ENCODE measurements at regions not wholly inside any gene's neighbourhood (a gene's known extent, or its start where the extent isn't known, plus 50 kb on each side); places are given as distances from the start of the nearest gene placed in this dataset.

GRCh38 chr15:98425173-98425572, 223.2 kb upstream of the IGF1R start:
- Histone ChIP-seq H3K9ac (ENCODE audit: low read length) (no peak overlapping the region), H3K4me3 (ENCODE audit: low read length) (no peak overlapping the region), H3K9me3 (ENCODE audit: control insufficient read depth, low read length) (no peaks in the 10 kb centered on the region), H3K27me3 (replicated peaks; ENCODE audit: control insufficient read depth, insufficient read depth, low read length) (peaks cover 62% of the 10 kb centered on the region), H3K4me1 (ENCODE audit: control insufficient read depth, insufficient read depth, low read length) (peaks cover 9% of the 10 kb centered on the region), H3K36me3 (ENCODE audit: control insufficient read depth, insufficient read depth, low read length, severe bottlenecking) (no peaks in the 10 kb centered on the region)
- no peak for DNase-seq (ENCODE audit: low read depth)

GRCh38 chr15:98427321-98427720, 221.0 kb upstream of the IGF1R start:
- no peaks in the 10 kb centered on the region for H3K9me3 ChIP-seq (ENCODE audit: control insufficient read depth, low read length)
- H3K4me1 ChIP-seq (ENCODE audit: control insufficient read depth, insufficient read depth, low read length), result peaks cover 6% of the 10 kb centered on the region
- H3K4me3 ChIP-seq (ENCODE audit: low read length), result no peak overlapping the region
- DNase-seq (ENCODE audit: low read depth), result no peak
- peaks cover 55% of the 10 kb centered on the region for H3K27me3 ChIP-seq (replicated peaks; ENCODE audit: control insufficient read depth, insufficient read depth, low read length)
- H3K36me3 ChIP-seq (ENCODE audit: control insufficient read depth, insufficient read depth, low read length, severe bottlenecking), result no peaks in the 10 kb centered on the region
- no peak overlapping the region for H3K9ac ChIP-seq (ENCODE audit: low read length)

GRCh38 chr15:98428253-98428989, 219.9 kb upstream of the IGF1R start:
- Histone ChIP-seq H3K9me3 (ENCODE audit: control insufficient read depth, low read length) (no peaks in the 10 kb centered on the region), H3K4me3 (ENCODE audit: low read length) (peak overlapping the region; percentile 85), H3K27me3 (replicated peaks; ENCODE audit: control insufficient read depth, insufficient read depth, low read length) (peaks cover 52% of the 10 kb centered on the region), H3K9ac (ENCODE audit: low read length) (peak overlapping the region; percentile 76), H3K36me3 (ENCODE audit: control insufficient read depth, insufficient read depth, low read length, severe bottlenecking) (no peaks in the 10 kb centered on the region), H3K4me1 (ENCODE audit: control insufficient read depth, insufficient read depth, low read length) (peaks cover 6% of the 10 kb centered on the region)
- peak; percentile 88 for DNase-seq (ENCODE audit: low read depth)

- H3K4me1 ChIP-seq (ENCODE audit: control insufficient read depth, insufficient read depth, low read length), result peaks cover 6% of the 10 kb centered on the region
- H3K9me3 ChIP-seq (ENCODE audit: control insufficient read depth, low read length), result no peaks in the 10 kb centered on the region
- no peak overlapping the region for H3K9ac ChIP-seq (ENCODE audit: low read length)
- no peak for DNase-seq (ENCODE audit: low read depth)
- peaks cover 44% of the 10 kb centered on the region for H3K27me3 ChIP-seq (replicated peaks; ENCODE audit: control insufficient read depth, insufficient read depth, low read length)
- no peak overlapping the region for H3K4me3 ChIP-seq (ENCODE audit: low read length)
- H3K36me3 ChIP-seq (ENCODE audit: control insufficient read depth, insufficient read depth, low read length, severe bottlenecking), result no peaks in the 10 kb centered on the region
Measured at GRCh38 chr15:98431171-98431570, 217.2 kb upstream of the IGF1R start.

- DNase-seq (ENCODE audit: low read depth), result no peak
- no peaks in the 10 kb centered on the region for H3K9me3 ChIP-seq (ENCODE audit: control insufficient read depth, low read length)
- no peak overlapping the region for H3K4me3 ChIP-seq (ENCODE audit: low read length)
- H3K9ac ChIP-seq (ENCODE audit: low read length), result no peak overlapping the region
- H3K4me1 ChIP-seq (ENCODE audit: control insufficient read depth, insufficient read depth, low read length), result peaks cover 6% of the 10 kb centered on the region
- H3K27me3 ChIP-seq (replicated peaks; ENCODE audit: control insufficient read depth, insufficient read depth, low read length), result peaks cover 37% of the 10 kb centered on the region
- no peaks in the 10 kb centered on the region for H3K36me3 ChIP-seq (ENCODE audit: control insufficient read depth, insufficient read depth, low read length, severe bottlenecking)
Measured at GRCh38 chr15:98433346-98433745, 215.0 kb upstream of the IGF1R start.

- Histone ChIP-seq H3K9ac (ENCODE audit: low read length) (no peak overlapping the region), H3K4me1 (ENCODE audit: control insufficient read depth, insufficient read depth, low read length) (peaks cover 2% of the 10 kb centered on the region), H3K4me3 (ENCODE audit: low read length) (no peak overlapping the region), H3K36me3 (ENCODE audit: control insufficient read depth, insufficient read depth, low read length, severe bottlenecking) (no peaks in the 10 kb centered on the region), H3K9me3 (ENCODE audit: control insufficient read depth, low read length) (no peaks in the 10 kb centered on the region), H3K27me3 (replicated peaks; ENCODE audit: control insufficient read depth, insufficient read depth, low read length) (peaks cover 40% of the 10 kb centered on the region)
- DNase-seq (ENCODE audit: low read depth), result no peak
Measured at GRCh38 chr15:98433856-98434255, 214.5 kb upstream of the IGF1R start.

- Histone ChIP-seq H3K4me3 (ENCODE audit: low read length) (no peak overlapping the region), H3K36me3 (ENCODE audit: control insufficient read depth, insufficient read depth, low read length, severe bottlenecking) (no peaks in the 10 kb centered on the region)
Measured at GRCh38 chr15:98437752-98438151, 210.6 kb upstream of the IGF1R start.

GRCh38 chr15:98438326-98438725, 210.0 kb upstream of the IGF1R start:
- H3K4me1 ChIP-seq (ENCODE audit: control insufficient read depth, insufficient read depth, low read length), result peaks cover 7% of the 10 kb centered on the region
- no peaks in the 10 kb centered on the region for H3K9me3 ChIP-seq (ENCODE audit: control insufficient read depth, low read length)
- H3K36me3 ChIP-seq (ENCODE audit: control insufficient read depth, insufficient read depth, low read length, severe bottlenecking), result no peaks in the 10 kb centered on the region
- H3K4me3 ChIP-seq (ENCODE audit: low read length), result no peak overlapping the region
- no peak overlapping the region for H3K9ac ChIP-seq (ENCODE audit: low read length)
- no peak for DNase-seq (ENCODE audit: low read depth)
- H3K27me3 ChIP-seq (replicated peaks; ENCODE audit: control insufficient read depth, insufficient read depth, low read length), result peaks cover 33% of the 10 kb centered on the region

More at GRCh38 chr15:98437752-98438151, 210.6 kb upstream of the IGF1R start:
- peaks cover 3% of the 10 kb centered on the region for H3K4me1 ChIP-seq (ENCODE audit: control insufficient read depth, insufficient read depth, low read length)
- no peak for DNase-seq (ENCODE audit: low read depth)
- H3K27me3 ChIP-seq (replicated peaks; ENCODE audit: control insufficient read depth, insufficient read depth, low read length), result peaks cover 35% of the 10 kb centered on the region
- H3K9me3 ChIP-seq (ENCODE audit: control insufficient read depth, low read length), result no peaks in the 10 kb centered on the region
- no peak overlapping the region for H3K9ac ChIP-seq (ENCODE audit: low read length)

GRCh38 chr15:98438907-98439306, 209.4 kb upstream of the IGF1R start:
- H3K27me3 ChIP-seq (replicated peaks; ENCODE audit: control insufficient read depth, insufficient read depth, low read length), result peaks cover 27% of the 10 kb centered on the region
- H3K4me1 ChIP-seq (ENCODE audit: control insufficient read depth, insufficient read depth, low read length), result peaks cover 7% of the 10 kb centered on the region
- H3K36me3 ChIP-seq (ENCODE audit: control insufficient read depth, insufficient read depth, low read length, severe bottlenecking), result no peaks in the 10 kb centered on the region
- H3K4me3 ChIP-seq (ENCODE audit: low read length), result no peak overlapping the region
- no peak overlapping the region for H3K9ac ChIP-seq (ENCODE audit: low read length)
- H3K9me3 ChIP-seq (ENCODE audit: control insufficient read depth, low read length), result no peaks in the 10 kb centered on the region
- DNase-seq (ENCODE audit: low read depth), result no peak

GRCh38 chr15:98439523-98439942, 208.8 kb upstream of the IGF1R start:
- no peaks in the 10 kb centered on the region for H3K36me3 ChIP-seq (ENCODE audit: control insufficient read depth, insufficient read depth, low read length, severe bottlenecking)
- no peaks in the 10 kb centered on the region for H3K9me3 ChIP-seq (ENCODE audit: control insufficient read depth, low read length)
- H3K4me1 ChIP-seq (ENCODE audit: control insufficient read depth, insufficient read depth, low read length), result peaks cover 11% of the 10 kb centered on the region
- no peak overlapping the region for H3K9ac ChIP-seq (ENCODE audit: low read length)
- H3K4me3 ChIP-seq (ENCODE audit: low read length), result no peak overlapping the region
- H3K27me3 ChIP-seq (replicated peaks; ENCODE audit: control insufficient read depth, insufficient read depth, low read length), result peaks cover 31% of the 10 kb centered on the region
- no peak for DNase-seq (ENCODE audit: low read depth)

- Histone ChIP-seq H3K9ac (ENCODE audit: low read length) (no peak overlapping the region), H3K36me3 (ENCODE audit: control insufficient read depth, insufficient read depth, low read length, severe bottlenecking) (no peaks in the 10 kb centered on the region), H3K4me1 (ENCODE audit: control insufficient read depth, insufficient read depth, low read length) (peaks cover 11% of the 10 kb centered on the region), H3K4me3 (ENCODE audit: low read length) (no peak overlapping the region), H3K9me3 (ENCODE audit: control insufficient read depth, low read length) (no peaks in the 10 kb centered on the region), H3K27me3 (replicated peaks; ENCODE audit: control insufficient read depth, insufficient read depth, low read length) (peaks cover 44% of the 10 kb centered on the region)
- DNase-seq (ENCODE audit: low read depth), result no peak
Measured at GRCh38 chr15:98440917-98441316, 207.4 kb upstream of the IGF1R start.

- Histone ChIP-seq H3K36me3 (ENCODE audit: control insufficient read depth, insufficient read depth, low read length, severe bottlenecking) (no peaks in the 10 kb centered on the region), H3K4me3 (ENCODE audit: low read length) (no peak overlapping the region), H3K9me3 (ENCODE audit: control insufficient read depth, low read length) (no peaks in the 10 kb centered on the region), H3K27me3 (replicated peaks; ENCODE audit: control insufficient read depth, insufficient read depth, low read length) (peaks cover 47% of the 10 kb centered on the region), H3K9ac (ENCODE audit: low read length) (no peak overlapping the region), H3K4me1 (ENCODE audit: control insufficient read depth, insufficient read depth, low read length) (peaks cover 11% of the 10 kb centered on the region)
- no peak for DNase-seq (ENCODE audit: low read depth)
Measured at GRCh38 chr15:98441599-98441998, 206.7 kb upstream of the IGF1R start.
